ENCODE measurements at regions not wholly inside any gene's neighbourhood (a gene's known extent, or its start where the extent isn't known, plus 50 kb on each side); places are given as distances from the start of the nearest gene placed in this dataset.

DNA sequence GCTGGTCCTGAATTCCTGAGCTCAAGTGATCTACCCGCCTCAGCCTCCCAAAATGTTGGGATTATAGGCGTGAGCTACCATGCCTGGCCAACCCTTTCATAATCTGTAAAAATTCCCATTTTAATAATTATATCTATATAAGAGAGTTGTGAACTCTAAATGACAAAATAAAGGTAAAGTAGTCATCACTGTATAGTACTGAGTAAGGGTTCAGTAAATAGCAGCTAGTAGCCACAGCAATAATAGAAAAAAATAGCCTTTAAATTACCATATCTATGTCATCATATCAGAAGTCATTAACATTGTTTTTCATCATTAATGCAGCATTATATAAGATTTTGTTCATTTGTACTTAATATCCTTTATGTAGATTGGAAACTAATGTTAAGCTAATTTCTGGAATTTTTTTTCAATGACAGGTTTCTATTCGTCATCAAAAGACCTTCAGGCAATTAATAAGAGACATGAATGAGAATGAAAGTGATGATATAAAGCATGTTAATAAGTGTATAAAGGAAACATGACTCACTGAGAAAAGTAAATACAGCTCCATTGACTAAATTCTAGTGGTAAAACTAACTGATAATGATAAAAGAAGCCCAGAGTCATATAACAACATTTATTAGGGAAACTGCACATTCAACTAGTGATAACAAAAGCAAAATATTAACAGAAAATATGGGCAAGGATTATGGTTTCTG is 85.9 kb upstream of the UGT8 start:
- TF ChIP-seq, protein P1, sequence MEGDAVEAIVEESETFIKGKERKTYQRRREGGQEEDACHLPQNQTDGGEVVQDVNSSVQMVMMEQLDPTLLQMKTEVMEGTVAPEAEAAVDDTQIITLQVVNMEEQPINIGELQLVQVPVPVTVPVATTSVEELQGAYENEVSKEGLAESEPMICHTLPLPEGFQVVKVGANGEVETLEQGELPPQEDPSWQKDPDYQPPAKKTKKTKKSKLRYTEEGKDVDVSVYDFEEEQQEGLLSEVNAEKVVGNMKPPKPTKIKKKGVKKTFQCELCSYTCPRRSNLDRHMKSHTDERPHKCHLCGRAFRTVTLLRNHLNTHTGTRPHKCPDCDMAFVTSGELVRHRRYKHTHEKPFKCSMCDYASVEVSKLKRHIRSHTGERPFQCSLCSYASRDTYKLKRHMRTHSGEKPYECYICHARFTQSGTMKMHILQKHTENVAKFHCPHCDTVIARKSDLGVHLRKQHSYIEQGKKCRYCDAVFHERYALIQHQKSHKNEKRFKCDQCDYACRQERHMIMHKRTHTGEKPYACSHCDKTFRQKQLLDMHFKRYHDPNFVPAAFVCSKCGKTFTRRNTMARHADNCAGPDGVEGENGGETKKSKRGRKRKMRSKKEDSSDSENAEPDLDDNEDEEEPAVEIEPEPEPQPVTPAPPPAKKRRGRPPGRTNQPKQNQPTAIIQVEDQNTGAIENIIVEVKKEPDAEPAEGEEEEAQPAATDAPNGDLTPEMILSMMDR (IDR thresholded peaks at IDR 0.05), result no peak
- TF ChIP-seq EZH2 (IDR thresholded peaks at IDR 0.05; ENCODE audit: borderline replicate concordance, insufficient read depth, low read depth, low read length, poor library complexity, severe bottlenecking), result no peak
- no peak for DNase-seq
- Histone ChIP-seq H3K4me2 (replicated peaks; ENCODE audit: low read depth, low read length, poor library complexity, severe bottlenecking) (no peak overlapping the region), H3K79me2 (ENCODE audit: control insufficient read depth, insufficient read depth, low read length) (no peaks in the 10 kb centered on the region), H3K9me3 (ENCODE audit: control extremely low read depth in 1 of 3, control insufficient read depth in 2 of 3, insufficient read depth in 1 of 3, low read length in 2 of 3) (peaks cover 0 to 4% (median 0%) of the 10 kb centered on the region in 3 donors), H2AFZ (ENCODE audit: insufficient read depth, low read depth, low read length, poor library complexity, severe bottlenecking) (no peak overlapping the region), H4K20me1 (ENCODE audit: control insufficient read depth, insufficient read depth, low read length, poor library complexity, severe bottlenecking) (no peaks in the 10 kb centered on the region), H3K36me3 (replicated peaks in 1 of 2; ENCODE audit: control extremely low read depth in 1 of 2, control insufficient read depth in 1 of 2, extremely low read depth in 1 of 2, insufficient read depth in 2 of 2, low read length in 1 of 2) (no peaks in the 10 kb centered on the region), H3K4me1 (ENCODE audit: control insufficient read depth in 2 of 2, insufficient read depth in 2 of 2, low read length in 2 of 2) (no peaks in the 10 kb centered on the region), H3K4me3 (ENCODE audit: control extremely low read depth in 1 of 5, extremely low read depth in 1 of 5, insufficient read depth in 1 of 5, low read depth in 2 of 5, low read length in 4 of 5) (no peak overlapping the region), H3K27ac (ENCODE audit: low read length in 2 of 2) (no peak overlapping the region), H3K27me3 (replicated peaks in 1 of 4; ENCODE audit: control extremely low read depth in 1 of 4, control insufficient read depth in 3 of 4, insufficient read depth in 4 of 4, low read length in 3 of 4) (peaks cover 0 to 9% (median 3%) of the 10 kb centered on the region in 4 experiments), H3K9ac (ENCODE audit: low read length) (no peak overlapping the region)
- ChIA-PET POLR2A (no interaction called here), CTCF (interaction anchor here (1.0 kb wide), 1 partner anchor 146 kb away, joined by 3 read pairs; no protein-coding TSS in a partner anchor)
- no peaks in the 10 kb centered on the region for H3K9me3 Mint-ChIP-seq (ENCODE audit: insufficient read depth)
- H3K27ac Mint-ChIP-seq, result no peak overlapping the region
- H3K27me3 Mint-ChIP-seq, result peaks cover 29% of the 10 kb centered on the region
- no peaks in the 10 kb centered on the region for H3K4me1 Mint-ChIP-seq
- H3K4me3 Mint-ChIP-seq, result no peak overlapping the region
- intact Hi-C loops (cut with micrococcal nuclease), result no loop called here
- no CpG with 5 or more reads among the region's 3 CpGs for WGBS (ENCODE audit: insufficient coverage)
- no peak for ATAC-seq (ENCODE audit: low read depth)

DNA sequence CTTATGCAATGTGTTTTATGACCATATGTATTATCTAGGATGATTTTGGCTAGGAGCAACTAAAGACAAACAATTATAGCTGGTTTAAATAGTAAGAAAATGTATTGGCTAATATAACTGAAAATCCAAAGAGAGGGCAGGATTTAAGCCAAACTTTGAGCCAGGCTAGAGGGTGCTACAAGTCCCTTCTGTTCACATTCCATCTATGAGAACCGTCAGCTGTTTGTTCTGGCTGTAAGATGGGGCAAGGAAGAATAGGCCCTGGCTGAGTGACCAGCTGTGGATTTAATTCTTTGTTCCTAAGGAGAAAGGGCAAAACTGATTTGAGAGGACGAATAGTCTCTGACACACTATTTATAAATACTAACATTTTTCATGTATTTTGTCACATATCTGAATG is 79.2 kb upstream of the UGT8 start:
- DNase-seq, result no peak
- H3K27ac ChIP-seq (ENCODE audit: low read length in 2 of 2), result no peak overlapping the region
- intact Hi-C loops (cut with micrococcal nuclease), result no loop called here
- no peak overlapping the region for H2AFZ ChIP-seq (ENCODE audit: insufficient read depth, low read depth, low read length, poor library complexity, severe bottlenecking)
- H3K27me3 ChIP-seq (replicated peaks in 1 of 4; ENCODE audit: control extremely low read depth in 1 of 4, control insufficient read depth in 3 of 4, insufficient read depth in 4 of 4, low read length in 3 of 4), result no peaks in the 10 kb centered on the region
- H3K9me3 ChIP-seq (ENCODE audit: control extremely low read depth in 1 of 3, control insufficient read depth in 2 of 3, insufficient read depth in 1 of 3, low read length in 2 of 3), result peaks cover 0 to 4% (median 0%) of the 10 kb centered on the region in 3 donors
- CTCF ChIA-PET, result interaction anchor here (0.9 kb wide), 1 partner anchor 140 kb away, joined by 3 read pairs; no protein-coding TSS in a partner anchor
- Mint-ChIP-seq H3K27ac (no peak overlapping the region), H3K4me3 (no peak overlapping the region), H3K9me3 (ENCODE audit: insufficient read depth) (peaks cover 2% of the 10 kb centered on the region), H3K4me1 (no peaks in the 10 kb centered on the region), H3K27me3 (no peaks in the 10 kb centered on the region)
- POLR2A ChIA-PET, result no interaction called here
- H3K79me2 ChIP-seq (ENCODE audit: control insufficient read depth, insufficient read depth, low read length), result no peaks in the 10 kb centered on the region
- no peaks in the 10 kb centered on the region for H3K36me3 ChIP-seq (replicated peaks in 1 of 2; ENCODE audit: control extremely low read depth in 1 of 2, control insufficient read depth in 1 of 2, extremely low read depth in 1 of 2, insufficient read depth in 2 of 2, low read length in 1 of 2)
- no CpG with 5 or more reads among the region's 2 CpGs for WGBS (ENCODE audit: insufficient coverage)
- no peak overlapping the region for H3K4me3 ChIP-seq (ENCODE audit: control extremely low read depth in 1 of 5, extremely low read depth in 1 of 5, insufficient read depth in 1 of 5, low read depth in 2 of 5, low read length in 4 of 5)
- H3K4me1 ChIP-seq (ENCODE audit: control insufficient read depth in 2 of 2, insufficient read depth in 2 of 2, low read length in 2 of 2), result no peaks in the 10 kb centered on the region
- no peaks in the 10 kb centered on the region for H4K20me1 ChIP-seq (ENCODE audit: control insufficient read depth, insufficient read depth, low read length, poor library complexity, severe bottlenecking)
- ATAC-seq (ENCODE audit: low read depth), result no peak
- TF ChIP-seq EZH2 (IDR thresholded peaks at IDR 0.05; ENCODE audit: borderline replicate concordance, insufficient read depth, low read depth, low read length, poor library complexity, severe bottlenecking), result no peak
- TF ChIP-seq, protein P1 (IDR thresholded peaks at IDR 0.05), result no peak
- no peak overlapping the region for H3K4me2 ChIP-seq (replicated peaks; ENCODE audit: low read depth, low read length, poor library complexity, severe bottlenecking)
- no peak overlapping the region for H3K9ac ChIP-seq (ENCODE audit: low read length)
